NCI-H1417 treated with DMSO at 0.1 percent for 48 hours (cell line): ENCODE measurements at regions not wholly inside any gene's neighbourhood (a gene's known extent, or its start where the extent isn't known, plus 50 kb on each side); places are given as distances from the start of the nearest gene placed in this dataset.
"Not testable (repeated sequence)": the region's sequence is repeated elsewhere in the genome, so short reads cannot be mapped to it uniquely, and the experiment has no call there.

ENCODE experiments used
- DNase-seq: peaks from one replicate; lab custom pipeline; 2025; lab: John Stamatoyannopoulos, UW

- no peak for DNase-seq
Observed at GRCh38 chr1:30184393-30185141, 538.8 kb downstream of the MATN1 start.

GRCh38 chr1:30183895-30184294 is 539.5 kb downstream of the MATN1 start:
- no peak for DNase-seq

GRCh38 chr1:30183006-30183405 is 540.4 kb downstream of the MATN1 start:
- no peak for DNase-seq

GRCh38 chr1:30179942-30180543 is 543.3 kb downstream of the MATN1 start:
- DNase-seq = no peak

GRCh38 chr1:30176477-30176876 is 546.9 kb downstream of the MATN1 start:
- DNase-seq = no peak

GRCh38 chr1:30174499-30174898 is 548.9 kb downstream of the MATN1 start:
- DNase-seq = no peak

GRCh38 chr1:30173560-30173959 is 549.8 kb downstream of the MATN1 start:
- no peak for DNase-seq

- no peak for DNase-seq
Observed at GRCh38 chr1:30172757-30173156, 550.6 kb downstream of the MATN1 start.

GRCh38 chr1:30172299-30172694 is 551.1 kb downstream of the MATN1 start:
- no peak for DNase-seq

- DNase-seq = no peak
Observed at GRCh38 chr1:30171537-30172298, 551.7 kb downstream of the MATN1 start.

- no peak for DNase-seq
Observed at GRCh38 chr1:30169269-30169668, 554.1 kb downstream of the MATN1 start.

GRCh38 chr1:30166174-30166573 is 557.2 kb downstream of the MATN1 start:
- DNase-seq = no peak

GRCh38 chr1:30165116-30165515 is 558.3 kb downstream of the MATN1 start:
- DNase-seq = no peak

- DNase-seq = no peak
Observed at GRCh38 chr1:30164693-30165092, 558.7 kb downstream of the MATN1 start.

- no peak for DNase-seq
Observed at GRCh38 chr1:30162565-30162964, 560.8 kb downstream of the MATN1 start.

GRCh38 chr1:30161953-30162352 is 561.4 kb downstream of the MATN1 start:
- DNase-seq = no peak

- DNase-seq = no peak
Observed at GRCh38 chr1:30160999-30161689, 562.2 kb downstream of the MATN1 start.

- DNase-seq = no peak
Observed at GRCh38 chr1:30159015-30159414, 564.4 kb downstream of the MATN1 start.

- not testable (repeated sequence) for DNase-seq
Observed at GRCh38 chr1:30155698-30156097, 567.7 kb downstream of the MATN1 start.

- not testable (repeated sequence) for DNase-seq
Observed at GRCh38 chr1:30155253-30155652, 568.1 kb downstream of the MATN1 start.

- DNase-seq = no peak
Observed at GRCh38 chr1:30153743-30154449, 569.5 kb downstream of the MATN1 start.

GRCh38 chr1:30151826-30152225 is 571.6 kb downstream of the MATN1 start:
- no peak for DNase-seq
